HCT116 (cell line): ENCODE measurements at regions not wholly inside any gene's neighbourhood (a gene's known extent, or its start where the extent isn't known, plus 50 kb on each side); places are given as distances from the start of the nearest gene placed in this dataset.

Experiments
- ATAC-seq: fragments of 200-7000 bp; cut with Tn5 transposase; 2 replicates; pipeline ENCODE4 v1.9.1; 2020; ENCODE audit warnings: mild to moderate bottlenecking, moderate library complexity
- BruUV-seq: library from RNA; stranded (reverse); fragments of 400-500 nt; replicated peaks from 2 replicates; lab custom pipeline; 2021; lab: Mats Ljungman, UMichigan
- CTCF ChIA-PET: fragments of 300-600 bp; sonication (Branson Sonifier 250); formaldehyde crosslinking; loops from one replicate; lab custom pipeline; 2021; ENCODE audit warnings: antibody characterized with exemption; lab: Charles Lee
- POLR2A ChIA-PET: fragments of 300-600, 350-600 bp; sonication (Branson Sonifier 250); formaldehyde crosslinking; loops from one replicate; lab custom pipeline; 2021; ENCODE audit warnings: antibody characterized with exemption; lab: Charles Lee
- RAD21 ChIA-PET, 2 experiments: fragments of 300-600 bp; sonication (Branson Sonifier 250); formaldehyde crosslinking; loops; one replicate each; lab custom pipeline; 2023; ENCODE audit warnings: low total read pairs in 2 of 2; ENCODE audit not compliant: uncharacterized antibody in 2 of 2, unreplicated experiment in 2 of 2, low non-redundant PET in 1 of 2; lab: Charles Lee
- DNase-seq: peaks from one replicate; pipeline ENCODE4 v3.0.0-alpha.2; 2010; ENCODE audit warnings: low read depth, low spot score
- H2AFZ ChIP-seq: fragments of 200-600 bp; shearing (Covaris generic), sonication (generic); 2 replicates; pipeline ENCODE4 v1.6.1; 2017; ENCODE audit warnings: low read depth, mixed run types, mixed read lengths, antibody characterized with exemption, low read length; ENCODE audit not compliant: poor library complexity, severe bottlenecking
- H3K27ac ChIP-seq: 2 replicates; pipeline ENCODE4 v1.5.1; 2012; ENCODE audit warnings: low read depth, low read length
- H3K27me3 ChIP-seq: fragments of 200-600 bp; sonication (generic); 2 replicates; pipeline ENCODE4 v1.6.1; 2016; ENCODE audit warnings: mixed run types, low read length, mixed read lengths; ENCODE audit not compliant: insufficient read depth
- H3K36me3 ChIP-seq, 2 experiments: fragments of 200-500 bp in 1 of 2; fragments of 200-600 bp in 1 of 2; sonication (Bioruptor generic) in 1 of 2; sonication (generic) in 1 of 2; 2 replicates each; pipeline versions ENCODE4 v1.5.1 to v1.6.1; 2014 to 2016; ENCODE audit warnings: low read length in 2 of 2, inconsistent platforms in 1 of 2, mixed read lengths in 1 of 2, mixed run types in 1 of 2; ENCODE audit not compliant: insufficient read depth in 2 of 2, control insufficient read depth in 1 of 2
- H3K4me1 ChIP-seq, 2 experiments: fragments of 200-600 bp in 1 of 2; sonication (generic) in 1 of 2; 2 replicates each; pipeline versions ENCODE4 v1.5.1 to v1.6.1; 2012 to 2017; ENCODE audit warnings: low read length in 2 of 2, inconsistent platforms in 1 of 2, mild to moderate bottlenecking in 1 of 2, mixed read lengths in 1 of 2, mixed run types in 1 of 2, moderate library complexity in 1 of 2; ENCODE audit not compliant: insufficient read depth in 2 of 2, control insufficient read depth in 1 of 2
- H3K4me2 ChIP-seq: fragments of 200-600 bp; sonication (generic); 2 replicates; pipeline ENCODE4 v1.6.1; 2017; ENCODE audit warnings: mixed run types, low read length, mixed read lengths
- H3K4me3 ChIP-seq, 2 experiments: fragments of 200-600 bp in 1 of 2; sonication (generic) in 1 of 2; replicated peaks in 1 of 2; 2 replicates each; pipeline ENCODE4 v1.5.1; 2011 to 2016; ENCODE audit warnings: low read length in 2 of 2, control low read depth in 1 of 2, low read depth in 1 of 2, mild to moderate bottlenecking in 1 of 2, mixed read lengths in 1 of 2, mixed run types in 1 of 2
- H3K79me2 ChIP-seq: fragments of 200-600 bp; sonication (generic); 2 replicates; pipeline ENCODE4 v1.6.1; 2017; ENCODE audit warnings: mild to moderate bottlenecking, mixed run types, low read length, moderate library complexity, mixed read lengths; ENCODE audit not compliant: insufficient read depth
- H3K9ac ChIP-seq: fragments of 200-600 bp; sonication (generic); 2 replicates; pipeline ENCODE4 v1.6.1; 2016; ENCODE audit warnings: low read length, mixed read lengths
- H3K9me2 ChIP-seq: fragments of 200-600 bp; sonication (generic), shearing (Covaris generic); 2 replicates; pipeline ENCODE4 v1.6.1; 2017; ENCODE audit warnings: mixed run types, mild to moderate bottlenecking, moderate library complexity; ENCODE audit not compliant: insufficient read depth
- H3K9me3 ChIP-seq, 2 experiments: fragments of 200-500 bp in 1 of 2; fragments of 200-600 bp in 1 of 2; sonication (Bioruptor generic) in 1 of 2; sonication (generic) in 1 of 2; 2 replicates each; pipeline ENCODE4 v1.6.1; 2014 to 2017; ENCODE audit warnings: low read length in 2 of 2, mixed read lengths in 2 of 2, inconsistent platforms in 1 of 2, low read depth in 1 of 2, mild to moderate bottlenecking in 1 of 2, mixed run types in 1 of 2, moderate library complexity in 1 of 2; ENCODE audit not compliant: control insufficient read depth in 1 of 2, insufficient read depth in 1 of 2
- H4K20me1 ChIP-seq: fragments of 200-600 bp; sonication (generic), shearing (Covaris generic); 2 replicates; pipeline ENCODE4 v1.6.1; 2017; ENCODE audit warnings: mixed run types, mild to moderate bottlenecking, moderate library complexity; ENCODE audit not compliant: insufficient read depth
- CBX3 ChIP-seq: IDR thresholded peaks from 2 replicates; pipeline ENCODE4 v1.6.1; 2012; ENCODE audit warnings: low read depth
- ELF1 ChIP-seq: IDR thresholded peaks from 2 replicates; pipeline ENCODE4 v1.6.1; 2012; ENCODE audit warnings: low read depth, borderline replicate concordance
- EZH2 ChIP-seq: fragments of 200-600 bp; sonication (generic); IDR thresholded peaks from 2 replicates; pipeline ENCODE4 v1.6.1; 2017; ENCODE audit warnings: antibody characterized with exemption, mixed run types
- EZH2phosphoT487 ChIP-seq: fragments of 200-600 bp; IDR thresholded peaks from 2 replicates; pipeline ENCODE4 v1.6.1; 2018; ENCODE audit warnings: antibody characterized with exemption, borderline replicate concordance
- JUND ChIP-seq: IDR thresholded peaks from 2 replicates; pipeline ENCODE4 v1.6.1; 2012
- POLR2A ChIP-seq: IDR thresholded peaks from 2 replicates; pipeline ENCODE4 v1.7.0; 2011; ENCODE audit warnings: borderline replicate concordance; ENCODE audit not compliant: insufficient read depth, insufficient read length; ENCODE audit errors: extremely low read depth
- POLR2AphosphoS5 ChIP-seq: IDR thresholded peaks from 2 replicates; pipeline ENCODE4 v1.6.1; 2011; ENCODE audit warnings: mild to moderate bottlenecking, low read depth, low read length, moderate library complexity
- RAD21 ChIP-seq: IDR thresholded peaks from 2 replicates; pipeline ENCODE4 v1.6.1; 2012; ENCODE audit warnings: low read depth, mild to moderate bottlenecking
- SP1 ChIP-seq: IDR thresholded peaks from 2 replicates; pipeline ENCODE4 v1.6.1; 2012; ENCODE audit warnings: low read depth
- SRF ChIP-seq: IDR thresholded peaks from 2 replicates; pipeline ENCODE4 v1.6.1; 2012; ENCODE audit warnings: low read depth
- ZBTB33 ChIP-seq: IDR thresholded peaks from 2 replicates; pipeline ENCODE4 v1.6.1; 2011; ENCODE audit warnings: mild to moderate bottlenecking, low read length, moderate library complexity; ENCODE audit not compliant: insufficient replicate concordance; ENCODE audit errors: extremely low read depth
- intact Hi-C: fragments of 100-400 bp; cut with micrococcal nuclease; formaldehyde crosslinking; loops from 2 replicates; pipeline ENCODE4 v1.10.0; 2022

DNA sequence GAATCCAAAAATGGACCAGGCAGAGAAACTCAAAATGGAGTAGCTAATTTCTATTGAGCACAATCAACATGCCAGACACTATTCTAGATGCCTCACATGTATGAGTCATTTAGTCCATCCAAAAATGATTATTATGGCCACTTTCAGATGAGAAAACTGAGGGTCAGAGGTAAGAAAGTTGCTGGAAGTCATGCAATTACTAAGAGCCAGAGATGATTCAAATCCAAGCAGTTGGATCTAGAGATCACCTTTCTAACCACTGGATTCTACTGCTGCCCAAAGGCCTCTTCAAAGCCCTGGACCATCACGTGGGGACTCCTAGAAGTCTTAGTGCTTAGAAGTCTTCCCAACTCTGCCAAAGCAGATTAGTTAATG, 51.8 kb upstream of the HMHB1 start:
- ChIA-PET POLR2A (no interaction called here), RAD21 (no interaction called here), CTCF (no interaction called here)
- H3K4me1 ChIP-seq: no peaks in the 10 kb centered on the region
- H3K9me2 ChIP-seq: no peaks in the 10 kb centered on the region
- no peaks in the 10 kb centered on the region for H4K20me1 ChIP-seq
- H3K79me2 ChIP-seq: no peaks in the 10 kb centered on the region
- H2AFZ ChIP-seq: no peak overlapping the region
- DNase-seq (no peak), ATAC-seq (no peak)
- H3K4me2 ChIP-seq: no peak overlapping the region
- intact Hi-C loops: no loop called here
- TF ChIP-seq SP1 (no peak), EZH2 (no peak), SRF (no peak), CBX3 (no peak), ZBTB33 (no peak), EZH2phosphoT487 (no peak), POLR2A (no peak), JUND (no peak)
- H3K4me3 ChIP-seq: no peak overlapping the region
- no peak overlapping the region for H3K27ac ChIP-seq
- H3K36me3 ChIP-seq: no peaks in the 10 kb centered on the region
- H3K9ac ChIP-seq: no peak overlapping the region
- H3K27me3 ChIP-seq: no peaks in the 10 kb centered on the region
- no TSS peak for BruUV-seq
- H3K9me3 ChIP-seq: no peaks in the 10 kb centered on the region

DNA sequence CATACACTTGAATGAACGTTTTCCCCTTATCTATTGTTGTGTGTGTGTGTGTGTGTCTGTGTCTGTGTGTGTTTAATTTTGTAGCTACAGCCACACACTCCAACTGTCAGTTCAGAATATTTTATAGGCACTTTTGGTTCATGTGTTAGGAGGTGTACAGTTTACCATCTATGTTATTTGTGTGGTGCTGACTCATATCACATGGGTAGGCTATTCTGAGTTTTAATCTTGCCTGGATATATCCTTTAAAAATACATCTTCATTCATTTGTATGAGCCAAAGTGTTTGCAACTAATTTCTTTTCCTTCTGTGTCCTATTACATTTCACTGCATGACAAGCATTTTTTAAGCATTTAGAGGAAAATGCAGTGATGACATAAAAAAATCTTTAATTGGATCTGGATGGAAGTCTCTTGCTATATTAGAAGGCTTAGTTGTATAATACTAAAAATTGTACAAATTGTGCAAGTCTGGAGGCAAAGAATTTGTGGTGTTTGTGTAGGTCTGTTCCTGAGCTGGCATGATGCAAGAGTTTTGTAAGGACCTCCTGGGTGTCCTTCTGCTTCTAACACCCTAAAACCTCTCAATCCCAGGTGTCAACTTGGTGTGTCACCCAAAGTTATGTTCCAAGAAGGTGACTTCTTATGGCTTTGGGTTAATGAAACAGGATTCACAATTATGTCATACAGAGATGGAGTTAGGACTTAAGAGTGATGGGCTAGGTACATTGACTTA, 52.4 kb upstream of the HMHB1 start:
- CTCF ChIA-PET: no interaction called here
- no peaks in the 10 kb centered on the region for H4K20me1 ChIP-seq
- no peaks in the 10 kb centered on the region for H3K36me3 ChIP-seq
- TF ChIP-seq SRF: no peak
- TF ChIP-seq RAD21: no peak
- no peak for TF ChIP-seq CBX3
- no peak for TF ChIP-seq ELF1
- TF ChIP-seq ZBTB33: no peak
- TF ChIP-seq POLR2AphosphoS5: no peak
- DNase-seq (no peak), ATAC-seq (no peak)
- H3K9me2 ChIP-seq: no peaks in the 10 kb centered on the region
- H3K27me3 ChIP-seq: no peaks in the 10 kb centered on the region
- no peak overlapping the region for H2AFZ ChIP-seq
- H3K4me2 ChIP-seq: no peak overlapping the region
- no peaks in the 10 kb centered on the region for H3K4me1 ChIP-seq
- intact Hi-C loops: no loop called here
- RAD21 ChIA-PET: no interaction called here
- H3K27ac ChIP-seq: no peak overlapping the region
- no peaks in the 10 kb centered on the region for H3K79me2 ChIP-seq
- no TSS peak for BruUV-seq
- H3K9me3 ChIP-seq: no peaks in the 10 kb centered on the region
- no peak overlapping the region for H3K9ac ChIP-seq
- H3K4me3 ChIP-seq: no peak overlapping the region
- POLR2A ChIA-PET: no interaction called here
